Activated CD4-positive, alpha-beta T cell treated with anti-CD3 and anti-CD28 coated beads, Interleukin-2, amount 10 ng/mL, durations not matched to agents 7 days and 5 days (primary cell): ENCODE measurements at regions not wholly inside any gene's neighbourhood (a gene's known extent, or its start where the extent isn't known, plus 50 kb on each side); places are given as distances from the start of the nearest gene placed in this dataset.
"Not testable (repeated sequence)": the region's sequence is repeated elsewhere in the genome, so short reads cannot be mapped to it uniquely, and the experiment has no call there.

Experiments used
- CTCF ChIA-PET: fragments of 350-600 bp; sonication (Branson Sonifier 250); formaldehyde crosslinking; loops from one replicate; lab custom pipeline; 2021; ENCODE audit warnings: antibody characterized with exemption; lab: Charles Lee
- POLR2A ChIA-PET: fragments of 350-600 bp; sonication (Branson Sonifier 250); formaldehyde crosslinking; loops from one replicate; lab custom pipeline; 2021; ENCODE audit warnings: antibody characterized with exemption; lab: Charles Lee
- DNase-seq: peaks from one replicate; pipeline ENCODE4 v3.0.0-alpha.2; 2020
- H3K27ac Mint-ChIP-seq: one replicate; pipeline ENCODE4 v1.8.0; 2021; ENCODE audit warnings: mild to moderate bottlenecking, moderate library complexity, mixed read lengths
- H3K27me3 Mint-ChIP-seq: one replicate; pipeline ENCODE4 v1.8.0; 2021; ENCODE audit warnings: mixed read lengths
- H3K36me3 Mint-ChIP-seq: one replicate; pipeline ENCODE4 v1.8.0; 2021; ENCODE audit warnings: low read depth, mixed read lengths
- H3K4me1 Mint-ChIP-seq: one replicate; pipeline ENCODE4 v1.8.0; 2021; ENCODE audit warnings: mixed read lengths
- H3K4me3 Mint-ChIP-seq: one replicate; pipeline ENCODE4 v1.8.0; 2021; ENCODE audit warnings: mild to moderate bottlenecking, moderate library complexity, mixed read lengths
- H3K9me3 Mint-ChIP-seq: one replicate; pipeline ENCODE4 v1.8.0; 2021; ENCODE audit warnings: mixed read lengths

DNA sequence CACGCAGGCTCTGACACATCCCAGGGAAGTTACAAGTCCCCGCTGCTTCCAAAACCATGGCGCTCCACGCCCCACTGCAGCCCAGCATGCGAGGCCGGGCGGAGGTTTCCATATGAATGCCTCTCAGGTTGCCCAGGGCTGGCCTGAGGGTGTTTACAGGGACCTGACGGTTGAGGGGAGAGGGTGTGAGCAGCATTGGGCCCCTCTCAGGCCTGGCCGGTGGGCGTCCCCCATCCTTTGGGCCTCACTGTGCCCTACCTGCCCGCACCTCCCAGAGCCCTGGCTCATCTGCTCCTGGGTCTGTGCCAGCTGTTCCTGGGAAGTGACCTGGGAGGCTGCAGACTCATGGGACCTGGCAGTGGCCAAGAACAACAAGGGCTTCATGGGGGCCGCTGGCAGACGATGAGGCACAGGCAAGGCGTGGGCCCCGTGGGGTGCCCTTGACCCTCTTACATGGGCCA lies 173.5 kb downstream of the C16orf95 start:
- H3K4me1 Mint-ChIP-seq: no peaks in the 10 kb centered on the region
- H3K36me3 Mint-ChIP-seq: no peaks in the 10 kb centered on the region
- peaks cover 10% of the 10 kb centered on the region for H3K9me3 Mint-ChIP-seq
- H3K4me3 Mint-ChIP-seq: no peak overlapping the region
- DNase-seq: no peak
- POLR2A ChIA-PET: no interaction called here
- no peak overlapping the region for H3K27ac Mint-ChIP-seq
- peaks cover 2% of the 10 kb centered on the region for H3K27me3 Mint-ChIP-seq
- CTCF ChIA-PET: no interaction called here

DNA sequence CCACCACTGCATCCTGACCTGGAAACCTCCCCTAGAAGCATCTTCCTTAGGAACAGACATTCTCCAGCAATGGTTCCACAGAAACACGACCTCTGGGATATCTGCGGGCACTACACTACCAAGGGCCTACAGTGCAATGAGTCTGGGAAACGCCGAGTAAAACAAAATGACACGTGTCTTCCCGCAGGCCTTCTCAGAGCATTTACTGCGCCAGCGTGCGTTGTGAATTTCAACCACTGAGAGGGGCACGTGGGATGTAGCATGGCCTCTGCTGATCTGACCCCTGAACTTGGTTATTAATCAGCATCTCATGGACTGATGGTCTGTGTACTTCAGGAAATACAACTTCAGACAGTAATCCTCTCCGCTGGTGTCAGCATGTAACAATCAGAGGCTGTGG lies 173.0 kb downstream of the C16orf95 start:
- Mint-ChIP-seq H3K4me3 (no peak overlapping the region), H3K9me3 (peaks cover 14% of the 10 kb centered on the region), H3K4me1 (no peaks in the 10 kb centered on the region), H3K27ac (no peak overlapping the region), H3K36me3 (no peaks in the 10 kb centered on the region), H3K27me3 (peaks cover 2% of the 10 kb centered on the region)
- ChIA-PET POLR2A (no interaction called here), CTCF (no interaction called here)
- DNase-seq: no peak

DNA sequence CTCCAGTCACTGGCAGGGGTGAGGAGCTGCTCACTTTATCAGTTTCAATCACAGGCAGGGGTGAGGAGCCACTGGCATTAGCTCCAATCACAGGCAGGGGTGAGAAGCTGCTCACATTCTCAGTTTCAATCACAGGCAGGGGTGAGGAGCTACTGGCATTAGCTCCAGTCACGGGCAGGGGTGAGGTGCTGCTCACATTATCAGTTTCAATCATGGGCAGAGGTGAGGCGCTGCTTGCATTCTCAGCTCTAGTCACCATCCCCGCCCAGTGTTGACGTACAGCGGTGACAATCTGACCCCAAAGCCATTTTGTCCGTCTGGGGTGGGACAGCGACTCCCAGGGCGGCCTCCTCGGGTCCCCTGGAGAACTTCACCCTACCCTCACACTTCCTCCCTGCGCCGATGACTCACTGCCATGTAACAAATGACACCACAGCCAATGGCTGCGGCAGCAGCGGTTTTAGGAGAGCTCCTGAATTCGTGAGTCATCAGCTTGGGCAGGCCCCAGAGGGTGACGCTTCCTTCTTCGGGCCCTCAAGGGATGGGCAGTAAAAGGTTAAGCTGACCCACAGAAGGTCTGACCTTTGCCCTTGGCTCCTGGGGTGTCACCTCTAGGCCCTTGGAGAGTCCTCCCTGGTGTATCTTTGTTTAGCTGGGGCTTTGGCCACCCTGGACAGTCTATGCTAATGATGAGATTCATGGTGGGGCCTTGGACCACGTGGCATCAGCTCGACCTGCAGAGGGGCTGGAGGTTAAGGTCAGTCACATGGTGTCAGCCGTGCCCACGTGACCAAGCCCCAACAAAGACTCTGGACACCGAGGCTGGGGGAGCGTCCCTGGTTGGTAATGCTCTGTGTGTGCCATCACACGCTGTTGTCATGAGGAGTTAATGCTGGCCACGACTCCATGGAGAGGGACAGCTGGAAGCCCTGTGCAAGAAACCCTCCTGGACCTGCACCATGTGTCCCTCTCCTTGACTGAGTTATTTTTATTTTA lies 171.7 kb downstream of the C16orf95 start:
- Mint-ChIP-seq H3K27me3 (peaks cover 2% of the 10 kb centered on the region), H3K4me1 (no peaks in the 10 kb centered on the region), H3K27ac (no peak overlapping the region), H3K4me3 (no peak overlapping the region), H3K36me3 (no peaks in the 10 kb centered on the region), H3K9me3 (peaks cover 18% of the 10 kb centered on the region)
- ChIA-PET CTCF (interaction anchor here (0.8 kb wide), 1 partner anchor 38 kb away, joined by 3 read pairs; no protein-coding TSS in a partner anchor), POLR2A (no interaction called here)
- DNase-seq: no peak

DNA sequence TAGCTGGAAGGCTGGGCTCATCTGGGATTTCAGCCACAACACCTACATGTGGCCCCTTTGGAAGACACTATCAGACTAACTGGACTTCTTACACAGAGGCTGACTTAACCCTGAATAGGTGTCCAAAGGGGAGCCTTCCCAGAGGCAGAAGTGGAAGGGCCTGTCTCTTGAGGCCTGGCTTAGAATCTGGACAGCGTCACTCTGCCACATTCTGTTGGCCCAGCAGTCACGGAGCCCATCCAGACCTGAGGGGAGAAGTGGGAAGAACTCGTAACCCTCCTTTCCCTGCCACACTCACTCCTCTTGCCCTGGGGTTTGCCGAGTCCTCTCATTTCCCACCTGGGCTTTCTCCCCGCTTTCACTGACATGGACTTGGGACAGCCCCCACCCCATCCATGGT lies 170.5 kb downstream of the C16orf95 start:
- H3K9me3 Mint-ChIP-seq: peaks cover 22% of the 10 kb centered on the region
- CTCF ChIA-PET: no interaction called here

DNA sequence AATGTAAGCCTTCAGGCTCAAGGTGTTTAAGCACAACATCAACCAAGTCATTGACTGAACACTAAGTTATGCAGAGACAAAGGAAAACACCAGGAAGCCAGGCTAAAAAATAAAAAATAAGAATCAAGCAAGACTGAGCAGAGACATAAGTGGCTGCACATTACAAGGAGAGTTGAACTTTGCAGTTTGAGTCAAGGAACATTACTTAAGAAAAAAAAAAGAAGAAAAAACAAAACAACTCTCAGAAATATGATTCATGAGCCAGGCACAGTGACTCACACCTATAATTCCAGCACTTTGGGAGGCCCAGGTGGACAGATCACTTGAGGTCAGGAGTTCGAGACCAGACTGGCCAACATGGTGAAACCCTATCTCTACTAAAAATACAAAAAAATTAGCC lies 168.1 kb downstream of the C16orf95 start:
- H3K9me3 Mint-ChIP-seq: peaks cover 26% of the 10 kb centered on the region
- peaks cover 2% of the 10 kb centered on the region for H3K27me3 Mint-ChIP-seq
- DNase-seq: no peak
- POLR2A ChIA-PET: no interaction called here
- no peak overlapping the region for H3K27ac Mint-ChIP-seq
- H3K4me3 Mint-ChIP-seq: no peak overlapping the region
- H3K4me1 Mint-ChIP-seq: no peaks in the 10 kb centered on the region
- H3K36me3 Mint-ChIP-seq: no peaks in the 10 kb centered on the region
- CTCF ChIA-PET: no interaction called here

More for the DNA sequence above, 170.5 kb downstream of the C16orf95 start:
- Mint-ChIP-seq H3K27me3 (peaks cover 2% of the 10 kb centered on the region), H3K4me3 (no peak overlapping the region), H3K27ac (no peak overlapping the region), H3K4me1 (no peaks in the 10 kb centered on the region), H3K36me3 (no peaks in the 10 kb centered on the region)
- no peak for DNase-seq
- POLR2A ChIA-PET: no interaction called here

DNA sequence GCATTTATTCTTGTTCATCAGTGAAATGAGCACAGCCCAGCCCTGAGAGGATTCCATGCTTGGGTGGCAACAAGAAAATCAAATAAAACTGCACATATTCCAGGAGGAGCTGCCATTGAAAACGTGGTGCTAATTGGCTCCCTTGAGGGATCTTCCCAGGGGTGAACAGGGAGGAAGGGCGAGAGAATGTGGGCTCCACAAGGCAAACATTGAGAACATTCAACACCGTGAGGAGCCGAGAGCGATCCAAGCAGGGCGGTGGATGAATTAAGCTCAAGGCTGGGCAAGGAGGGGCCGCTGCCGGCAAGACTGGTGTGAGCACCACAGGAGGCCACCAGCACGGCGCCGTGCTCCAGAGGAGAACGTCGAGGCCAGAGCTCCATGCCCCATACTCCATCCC lies 166.9 kb downstream of the C16orf95 start:
- H3K4me1 Mint-ChIP-seq: no peaks in the 10 kb centered on the region
- no peak for DNase-seq
- no peaks in the 10 kb centered on the region for H3K27me3 Mint-ChIP-seq
- ChIA-PET POLR2A (no interaction called here), CTCF (interaction anchor here (0.6 kb wide), 1 partner anchor 169 kb away, joined by 4 read pairs; no protein-coding TSS in a partner anchor)
- H3K4me3 Mint-ChIP-seq: no peak overlapping the region
- H3K36me3 Mint-ChIP-seq: no peaks in the 10 kb centered on the region
- no peak overlapping the region for H3K27ac Mint-ChIP-seq
- H3K9me3 Mint-ChIP-seq: peaks cover 30% of the 10 kb centered on the region

DNA sequence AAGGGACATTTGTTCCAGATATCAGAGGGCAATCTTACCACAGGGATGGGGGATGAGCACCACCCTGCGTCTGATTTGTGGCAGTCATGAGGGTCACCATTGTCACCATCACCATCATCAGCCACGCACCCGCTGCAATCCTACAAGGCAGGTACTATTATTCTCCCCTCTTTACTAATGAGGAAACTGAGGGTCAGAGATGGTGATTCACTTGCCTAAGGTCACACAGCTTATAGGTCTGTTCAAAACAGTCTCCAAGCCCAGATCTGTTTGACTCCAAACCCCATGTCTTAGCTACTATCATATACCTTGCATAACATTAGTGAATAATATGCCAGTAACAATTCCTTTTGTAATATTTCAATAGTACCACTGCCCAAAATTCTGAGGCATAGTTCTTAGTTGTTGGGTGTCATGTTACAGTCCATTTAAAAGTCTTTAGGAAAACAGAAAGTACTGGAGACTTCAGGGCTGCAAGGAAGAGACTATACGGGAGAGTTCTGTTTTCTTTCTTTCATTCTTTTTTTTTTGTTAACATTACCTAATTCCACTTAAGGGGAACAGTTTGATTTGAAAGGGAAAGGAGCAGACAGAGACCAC lies 166.4 kb downstream of the C16orf95 start:
- no peak for DNase-seq
- H3K4me3 Mint-ChIP-seq: no peak overlapping the region
- H3K27ac Mint-ChIP-seq: no peak overlapping the region
- peaks cover 30% of the 10 kb centered on the region for H3K9me3 Mint-ChIP-seq
- no peaks in the 10 kb centered on the region for H3K27me3 Mint-ChIP-seq
- H3K36me3 Mint-ChIP-seq: no peaks in the 10 kb centered on the region
- CTCF ChIA-PET: interaction anchor here (0.6 kb wide), 1 partner anchor 168 kb away, joined by 4 read pairs; no protein-coding TSS in a partner anchor
- H3K4me1 Mint-ChIP-seq: no peaks in the 10 kb centered on the region
- POLR2A ChIA-PET: no interaction called here

DNA sequence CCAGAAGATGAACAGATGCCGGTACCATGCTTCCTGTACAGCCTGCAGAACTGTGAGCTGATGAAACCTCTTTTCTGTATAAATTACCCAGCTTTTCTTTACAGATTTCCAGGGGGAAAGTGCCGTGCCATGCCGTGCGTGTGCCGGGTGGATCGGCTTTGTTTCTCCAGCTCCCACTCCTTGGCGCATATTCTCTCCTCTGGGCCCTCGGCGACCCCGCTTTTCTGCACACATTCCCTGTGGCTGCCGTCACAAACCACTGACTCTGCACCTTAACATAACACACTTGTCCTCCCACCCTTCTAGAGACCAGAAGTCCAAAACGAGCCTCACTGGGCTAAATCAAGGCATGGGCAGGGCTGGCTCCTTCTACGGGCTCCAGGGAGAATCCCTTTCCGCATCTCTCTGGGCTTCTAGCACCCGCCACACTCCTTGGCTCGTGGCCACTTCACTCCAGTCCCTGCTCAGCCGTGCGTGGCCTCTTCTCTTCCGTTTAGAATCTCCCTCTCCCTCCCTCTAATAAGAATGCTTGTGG lies 164.9 kb downstream of the C16orf95 start:
- DNase-seq: no peak
- no peak overlapping the region for H3K27ac Mint-ChIP-seq
- H3K27me3 Mint-ChIP-seq: no peaks in the 10 kb centered on the region
- ChIA-PET POLR2A (no interaction called here), CTCF (interaction anchor here (0.7 kb wide), 1 partner anchor 10 kb away, joined by 3 read pairs; no protein-coding TSS in a partner anchor)
- no peak overlapping the region for H3K4me3 Mint-ChIP-seq
- no peaks in the 10 kb centered on the region for H3K36me3 Mint-ChIP-seq
- H3K9me3 Mint-ChIP-seq: peaks cover 30% of the 10 kb centered on the region
- H3K4me1 Mint-ChIP-seq: no peaks in the 10 kb centered on the region

DNA sequence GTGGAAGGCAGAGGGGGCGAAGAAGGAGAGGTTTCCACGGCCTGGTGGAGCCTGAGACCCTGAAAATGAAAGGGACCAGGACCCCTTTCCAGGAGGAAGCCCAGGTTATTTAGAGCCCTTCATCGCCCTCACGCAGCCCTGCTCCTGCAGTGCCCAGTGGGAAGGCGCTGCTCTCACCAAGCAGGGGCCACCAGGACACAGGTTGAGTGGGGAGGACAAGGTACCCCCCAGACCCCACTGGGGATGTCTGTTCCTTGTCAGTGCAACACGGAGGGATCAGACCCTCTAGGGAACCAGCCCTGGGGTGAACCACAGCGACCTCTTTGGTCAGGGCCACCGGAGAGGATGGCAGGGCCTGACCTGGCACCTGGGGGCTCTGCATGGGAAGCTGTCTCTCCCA lies 163.9 kb downstream of the C16orf95 start:
- Mint-ChIP-seq H3K4me3 (no peak overlapping the region), H3K27me3 (no peaks in the 10 kb centered on the region), H3K27ac (no peak overlapping the region), H3K9me3 (peaks cover 24% of the 10 kb centered on the region), H3K36me3 (no peaks in the 10 kb centered on the region), H3K4me1 (no peaks in the 10 kb centered on the region)
- no peak for DNase-seq
- ChIA-PET POLR2A (no interaction called here), CTCF (no interaction called here)

DNA sequence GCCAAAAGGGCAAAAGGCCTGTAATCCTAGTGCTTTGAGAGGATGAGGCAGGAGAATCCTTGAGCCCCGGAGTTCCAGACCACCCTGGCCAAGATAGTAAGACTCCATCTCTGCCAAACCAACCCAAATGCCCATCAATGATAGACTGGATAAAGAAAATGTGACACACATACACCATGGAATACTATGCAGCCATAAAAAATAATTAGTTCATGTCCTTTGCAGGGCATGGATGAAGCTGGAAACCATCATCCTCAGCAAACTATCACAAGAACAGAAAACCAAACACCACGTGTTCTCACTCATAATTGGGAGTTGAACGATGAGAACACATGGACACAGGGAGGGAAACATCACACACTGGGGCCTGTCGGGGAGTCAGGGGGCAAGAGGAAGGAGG lies 161.9 kb downstream of the C16orf95 start:
- CTCF ChIA-PET, H3K36me3 Mint-ChIP-seq, H3K4me3 Mint-ChIP-seq, H3K27ac Mint-ChIP-seq, H3K27me3 Mint-ChIP-seq, H3K4me1 Mint-ChIP-seq, POLR2A ChIA-PET, DNase-seq: not testable (repeated sequence)
- H3K9me3 Mint-ChIP-seq: peaks cover 13% of the 10 kb centered on the region

DNA sequence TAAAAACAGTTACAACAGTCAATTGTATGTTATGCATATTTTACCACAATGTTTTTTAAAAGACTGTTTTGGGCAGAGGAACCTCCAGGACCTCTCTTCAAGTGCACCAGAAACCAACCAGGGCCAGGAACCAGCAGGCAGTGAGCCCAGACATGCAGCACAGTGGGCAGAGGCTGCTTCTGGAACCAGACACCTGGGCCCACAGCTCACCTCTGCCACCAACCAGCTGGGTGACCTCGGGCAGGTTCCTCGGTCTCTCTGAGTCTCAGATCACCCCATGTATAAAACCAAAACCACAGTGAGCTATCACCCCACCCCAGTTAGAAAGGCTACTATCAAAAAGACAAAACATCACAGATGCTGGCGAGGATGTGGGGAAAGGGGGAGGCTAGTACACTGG lies 161.0 kb downstream of the C16orf95 start:
- ChIA-PET CTCF (no interaction called here), POLR2A (no interaction called here)
- no peaks in the 10 kb centered on the region for H3K27me3 Mint-ChIP-seq
- H3K9me3 Mint-ChIP-seq: peaks cover 12% of the 10 kb centered on the region
- H3K36me3 Mint-ChIP-seq: no peaks in the 10 kb centered on the region
- no peak for DNase-seq
- no peak overlapping the region for H3K27ac Mint-ChIP-seq
- H3K4me3 Mint-ChIP-seq: no peak overlapping the region
- H3K4me1 Mint-ChIP-seq: no peaks in the 10 kb centered on the region

DNA sequence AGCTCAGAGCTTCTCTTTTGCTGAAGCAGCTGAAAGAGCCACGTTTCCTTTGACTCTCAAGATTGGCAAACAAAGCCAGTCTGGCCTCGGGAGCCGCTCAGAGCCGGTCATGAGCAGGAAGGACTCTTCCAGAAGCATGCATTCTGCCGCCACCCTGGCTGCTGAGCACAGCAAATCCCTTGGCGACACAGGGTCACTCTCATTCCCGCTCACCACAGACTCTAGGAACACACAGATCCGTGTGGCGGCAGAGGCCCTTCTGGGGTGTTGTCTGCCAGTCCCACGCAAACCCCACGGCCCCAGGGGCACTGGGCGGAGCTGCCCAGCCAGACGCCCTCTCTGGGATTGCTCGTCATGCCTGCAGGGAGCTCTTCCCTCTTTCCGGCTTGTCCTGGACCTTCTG lies 157.0 kb downstream of the C16orf95 start:
- CTCF ChIA-PET: interaction anchor here (1.0 kb wide), 1 partner anchor 42 kb away, joined by 3 read pairs; no protein-coding TSS in a partner anchor

More for the DNA sequence above, 157.0 kb downstream of the C16orf95 start:
- Mint-ChIP-seq H3K27me3 (no peaks in the 10 kb centered on the region), H3K9me3 (peaks cover 10% of the 10 kb centered on the region), H3K4me3 (no peak overlapping the region), H3K27ac (no peak overlapping the region), H3K36me3 (no peaks in the 10 kb centered on the region), H3K4me1 (no peaks in the 10 kb centered on the region)
- no peak for DNase-seq
- POLR2A ChIA-PET: no interaction called here
